ENCODE measurements at regions not wholly inside any gene's neighbourhood (a gene's known extent, or its start where the extent isn't known, plus 50 kb on each side); places are given as distances from the start of the nearest gene placed in this dataset.

- Histone ChIP-seq H3K36me3 (no peaks in the 10 kb centered on the region), H3K27me3 (no peaks in the 10 kb centered on the region), H4K20me1 (ENCODE audit: low read depth) (no peaks in the 10 kb centered on the region), H3K79me2 (ENCODE audit: low read depth) (no peaks in the 10 kb centered on the region), H3K9ac (no peak overlapping the region), H3K4me1 (no peaks in the 10 kb centered on the region), H2AFZ (replicated peaks) (no peak overlapping the region), H3K4me2 (no peak overlapping the region), H3K9me3 (ENCODE audit: low read depth) (no peaks in the 10 kb centered on the region), H3F3A (ENCODE audit: low read depth) (no peaks in the 10 kb centered on the region), H3K4me3 (no peak overlapping the region), H3K27ac (no peak overlapping the region)
- Mint-ChIP-seq H3K9me3 (no peaks in the 10 kb centered on the region), H3K4me3 (no peak overlapping the region), H3K4me1 (no peaks in the 10 kb centered on the region), H3K36me3 (no peaks in the 10 kb centered on the region), H3K27me3 (ENCODE audit: insufficient read depth, low read depth) (no peaks in the 10 kb centered on the region), H3K27ac (no peak overlapping the region)
- TF ChIP-seq CTCF (IDR thresholded peaks at IDR 0.05), result no peak
- no peak for TF ChIP-seq EZH2 (IDR thresholded peaks at IDR 0.05)
- no peak for DNase-seq (ENCODE audit: low spot score)
Observed at GRCh38 chr7:113731571-113731970, 187.2 kb downstream of the PPP1R3A start.

GRCh38 chr7:113730309-113730955 is 188.4 kb downstream of the PPP1R3A start:
- no peaks in the 10 kb centered on the region for H3K4me1 ChIP-seq
- H3K9ac ChIP-seq, result no peak overlapping the region
- no peaks in the 10 kb centered on the region for H3K27me3 ChIP-seq
- no peaks in the 10 kb centered on the region for H3K27me3 Mint-ChIP-seq (ENCODE audit: insufficient read depth, low read depth)
- no peak for DNase-seq (ENCODE audit: low spot score)
- H3K27ac Mint-ChIP-seq, result no peak overlapping the region
- no peaks in the 10 kb centered on the region for H3K9me3 ChIP-seq (ENCODE audit: low read depth)
- H3K4me3 ChIP-seq, result no peak overlapping the region
- no peaks in the 10 kb centered on the region for H3K9me3 Mint-ChIP-seq
- no peak overlapping the region for H3K4me3 Mint-ChIP-seq
- no peaks in the 10 kb centered on the region for H3K36me3 ChIP-seq
- no peaks in the 10 kb centered on the region for H3K36me3 Mint-ChIP-seq
- TF ChIP-seq EZH2 (IDR thresholded peaks at IDR 0.05) (no peak), EZH2phosphoT487 (IDR thresholded peaks at IDR 0.05) (no peak), CTCF (IDR thresholded peaks at IDR 0.05) (no peak)
- no peaks in the 10 kb centered on the region for H3K4me1 Mint-ChIP-seq
- no peaks in the 10 kb centered on the region for H3F3A ChIP-seq (ENCODE audit: low read depth)
- H3K27ac ChIP-seq, result no peak overlapping the region
- no peaks in the 10 kb centered on the region for H3K79me2 ChIP-seq (ENCODE audit: low read depth)
- H4K20me1 ChIP-seq (ENCODE audit: low read depth), result no peaks in the 10 kb centered on the region
- no peak overlapping the region for H3K4me2 ChIP-seq
- no peak overlapping the region for H2AFZ ChIP-seq (replicated peaks)

GRCh38 chr7:113727486-113727885 is 191.3 kb downstream of the PPP1R3A start:
- Histone ChIP-seq H3K27ac (no peak overlapping the region), H2AFZ (replicated peaks) (no peak overlapping the region), H3K36me3 (no peaks in the 10 kb centered on the region), H3K4me1 (no peaks in the 10 kb centered on the region), H4K20me1 (ENCODE audit: low read depth) (no peaks in the 10 kb centered on the region), H3K79me2 (ENCODE audit: low read depth) (no peaks in the 10 kb centered on the region), H3K9me3 (ENCODE audit: low read depth) (peaks cover 4% of the 10 kb centered on the region), H3K27me3 (no peaks in the 10 kb centered on the region), H3K9ac (no peak overlapping the region), H3K4me2 (no peak overlapping the region), H3K4me3 (no peak overlapping the region), H3F3A (ENCODE audit: low read depth) (no peaks in the 10 kb centered on the region)
- Mint-ChIP-seq H3K27me3 (ENCODE audit: insufficient read depth, low read depth) (no peaks in the 10 kb centered on the region), H3K36me3 (no peaks in the 10 kb centered on the region), H3K9me3 (no peaks in the 10 kb centered on the region), H3K27ac (no peak overlapping the region), H3K4me3 (no peak overlapping the region), H3K4me1 (no peaks in the 10 kb centered on the region)
- no peak for DNase-seq (ENCODE audit: low spot score)
- TF ChIP-seq EZH2 (IDR thresholded peaks at IDR 0.05) (no peak), EZH2phosphoT487 (IDR thresholded peaks at IDR 0.05) (no peak), CTCF (IDR thresholded peaks at IDR 0.05) (no peak)
